Right lobe of liver (tissue), 6 donors: ENCODE measurements at regions not wholly inside any gene's neighbourhood (a gene's known extent, or its start where the extent isn't known, plus 50 kb on each side); places are given as distances from the start of the nearest gene placed in this dataset.
"Not testable (repeated sequence)": the region's sequence is repeated elsewhere in the genome, so short reads cannot be mapped to it uniquely, and the experiment has no call there.

Source experiments
- ATAC-seq, 4 donors: fragments of 200-7000 bp; cut with Tn5 transposase; one replicate each; pipeline ENCODE4 v1.9.1; 2020; ENCODE audit warnings: mild to moderate bottlenecking in 4 of 4, moderate library complexity in 4 of 4
- DNase-seq, 3 donors: peaks; one replicate each; pipeline ENCODE4 v3.0.0-alpha.2; 2020
- H3K27ac ChIP-seq, 3 donors: fragments of 200-600 bp; one replicate each; pipeline ENCODE4 v1.8.0; 2022
- H3K27me3 ChIP-seq, 2 donors: fragments of 200-600 bp; one replicate each; pipeline ENCODE4 v1.8.0; 2022
- H3K36me3 ChIP-seq, 4 donors: fragments of 200-600 bp; sonication (generic) in 1 of 4; one replicate each; pipeline versions ENCODE4 v1.5.1 to v1.8.0; 2017 to 2022; ENCODE audit warnings: control low read depth in 1 of 4
- H3K4me1 ChIP-seq, 4 donors: fragments of 200-600 bp; sonication (generic) in 1 of 4; one replicate each; pipeline versions ENCODE4 v1.5.1 to v1.8.0; 2017 to 2022; ENCODE audit warnings: control low read depth in 1 of 4
- H3K4me3 ChIP-seq, 3 donors: fragments of 200-600 bp; one replicate each; pipeline ENCODE4 v1.8.0; 2022
- H3K9me3 ChIP-seq, 4 donors: fragments of 200-600 bp; sonication (generic) in 1 of 4; one replicate each; pipeline versions ENCODE4 v1.5.1 to v1.8.0; 2017 to 2022; ENCODE audit warnings: control low read depth in 1 of 4
- CTCF ChIP-seq, 4 donors: fragments of 200-600 bp in 3 of 4; fragments of 450-650 bp in 1 of 4; IDR thresholded peaks; one replicate each; pipeline versions ENCODE4 v1.5.1 to v1.8.0; 2016 to 2022; ENCODE audit warnings: antibody characterized with exemption in 4 of 4, mild to moderate bottlenecking in 2 of 4
- POLR2A ChIP-seq: fragments of 450-650 bp; IDR thresholded peaks from one replicate; pipeline ENCODE4 v1.6.1; 2017; ENCODE audit warnings: antibody characterized with exemption, mild to moderate bottlenecking
- WGBS: methylation state at CpG from one replicate; pipeline ENCODE4 v1.1.6; 2018; ENCODE audit warnings: low coverage, low lambda C conversion rate; ENCODE audit not compliant: insufficient coverage; ENCODE audit errors: missing lambda C conversion rate; 5-methylcytosine and 5-hydroxymethylcytosine counted together
- intact Hi-C, 2 donors: fragments of 100-400 bp; cut with DNase I; formaldehyde crosslinking; loops; one replicate each; pipeline versions ENCODE4 v1.11.2 to v1.14.1; 2022
- donor health status: DM: no; HTN: yes; CAD: no.
- donor health status: DM: no; HTN: no; CAD: no.
- donor health status: DM: no; HTN: no; CAD: no.
- donor health status: DM: no; HTN: yes; CAD: no.
- donor health status: DM: no; HTN: yes; CAD: no.

DNA sequence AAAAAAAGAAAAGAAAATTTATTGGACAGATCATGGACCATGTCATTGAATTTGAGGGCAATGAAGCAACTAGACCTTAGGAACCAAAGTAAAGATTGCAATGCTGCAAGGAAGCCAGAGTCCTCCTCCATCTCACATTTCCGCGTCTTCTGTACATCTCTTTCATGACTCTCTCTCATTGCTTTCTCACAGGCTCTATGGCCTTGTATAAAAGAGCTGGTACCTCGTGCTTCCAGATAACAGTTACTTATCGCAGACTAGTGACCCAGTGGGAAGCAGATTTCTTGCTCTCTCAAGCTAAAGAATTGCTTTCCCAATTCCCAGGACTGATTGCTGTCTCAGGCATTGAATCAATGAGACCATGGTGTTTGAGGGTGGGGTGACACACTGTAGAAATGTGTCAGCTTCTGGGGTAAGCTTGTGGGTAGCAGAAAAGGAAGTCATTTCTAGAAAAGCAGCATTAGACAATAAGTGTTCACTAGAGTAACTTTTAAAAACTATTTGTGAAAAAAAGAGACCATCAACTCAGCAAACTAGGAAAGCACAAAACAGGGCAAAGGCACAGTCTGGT lies 635.3 kb downstream of the UTRN start:
- Histone ChIP-seq H3K9me3 (no peaks in the 10 kb centered on the region), H3K27ac (peak overlapping the region; percentile 40 to 83 (median 71)), H3K4me1 (peaks cover 0 to 32% (median 13%) of the 10 kb centered on the region in 4 donors), H3K36me3 (no peaks in the 10 kb centered on the region), H3K27me3 (no peaks in the 10 kb centered on the region), H3K4me3 (no peak overlapping the region)
- TF ChIP-seq CTCF (IDR thresholded peaks at IDR 0.05), result no peak
- TF ChIP-seq POLR2A, result no peak
- DNase-seq (no peak), ATAC-seq (no peak)
- 49% methylated on average over 4 of the region's 4 CpGs for WGBS
- intact Hi-C loops, result no loop called here

- TF ChIP-seq CTCF (IDR thresholded peaks at IDR 0.05), result no peak
- TF ChIP-seq POLR2A, result no peak
- H3K27me3 ChIP-seq, result no peaks in the 10 kb centered on the region
- H3K27ac ChIP-seq, result peak overlapping the region; percentile 40 to 83 (median 71)
- DNase-seq (peak in 2 of 3 donors; percentile 20 to 57), ATAC-seq (peak; percentile 82 to 92 (median 85))
- no peaks in the 10 kb centered on the region for H3K9me3 ChIP-seq
- WGBS, result 23% methylated on average over 5 of the region's 6 CpGs
- intact Hi-C loops, result no loop called here
- no peaks in the 10 kb centered on the region for H3K36me3 ChIP-seq
- H3K4me1 ChIP-seq, result peaks cover 0 to 32% (median 13%) of the 10 kb centered on the region in 4 donors
- no peak overlapping the region for H3K4me3 ChIP-seq
Measured at GRCh38 chr6:144921206-144921975, 636.3 kb downstream of the UTRN start.

GRCh38 chr6:144922120-144922722 lies 637.1 kb downstream of the UTRN start:
- no peaks in the 10 kb centered on the region for H3K27me3 ChIP-seq
- H3K4me1 ChIP-seq, result peaks cover 0 to 32% (median 13%) of the 10 kb centered on the region in 4 donors
- no peak overlapping the region for H3K4me3 ChIP-seq
- peak; percentile 70 to 84 (median 79) for ATAC-seq
- peak overlapping the region in 2 of 3 donors; percentile 54 to 57 for H3K27ac ChIP-seq
- peak in 2 of 3 donors; percentile 55 to 72 for DNase-seq
- intact Hi-C loops, result no loop called here
- 68% methylated on average over 3 of the region's 3 CpGs for WGBS
- no peaks in the 10 kb centered on the region for H3K36me3 ChIP-seq
- no peak for TF ChIP-seq POLR2A
- no peak for TF ChIP-seq CTCF (IDR thresholded peaks at IDR 0.05)
- no peaks in the 10 kb centered on the region for H3K9me3 ChIP-seq

DNA sequence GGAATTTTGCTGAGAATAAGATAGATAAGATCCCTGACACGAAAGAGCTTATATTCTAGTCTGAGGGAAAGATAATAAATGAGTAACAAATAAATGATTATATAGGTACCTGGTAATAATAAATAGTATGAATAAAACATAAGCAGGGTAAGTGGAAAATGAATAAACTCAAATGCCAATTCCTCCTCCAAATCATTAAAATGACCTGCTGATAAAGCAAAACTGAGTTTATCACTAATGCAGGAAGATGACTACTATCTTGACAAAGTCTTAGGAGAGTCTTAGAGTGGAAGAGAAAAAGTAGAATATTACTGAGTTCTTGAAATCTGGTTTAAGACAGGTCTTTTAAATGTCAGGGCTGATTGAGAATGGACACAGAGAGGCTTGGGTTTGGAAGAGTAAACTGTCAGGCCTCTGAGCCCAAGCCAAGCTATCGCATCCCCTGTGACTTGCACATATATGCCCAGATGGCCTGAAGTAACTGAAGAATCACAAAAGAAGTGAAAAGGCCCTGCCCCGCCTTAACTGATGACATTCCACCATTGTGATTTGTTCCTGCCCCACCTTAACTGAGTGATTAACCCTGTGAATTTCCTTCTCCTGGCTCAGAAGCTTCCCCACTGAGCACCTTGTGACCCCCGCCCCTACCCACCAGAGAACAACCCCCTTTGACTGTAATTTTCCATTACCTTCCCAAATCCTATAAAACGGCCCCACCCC lies 637.8 kb downstream of the UTRN start:
- intact Hi-C loops, ATAC-seq, H3K36me3 ChIP-seq, DNase-seq, H3K9me3 ChIP-seq, H3K27me3 ChIP-seq, H3K4me3 ChIP-seq: not testable (repeated sequence)
- WGBS, result 81% methylated on average over 3 of the region's 5 CpGs
- H3K4me1 ChIP-seq, result peaks cover 0 to 32% (median 13%) of the 10 kb centered on the region in 4 donors
- peak overlapping the region in 1 of 3 donors; percentile 54 for H3K27ac ChIP-seq

DNA sequence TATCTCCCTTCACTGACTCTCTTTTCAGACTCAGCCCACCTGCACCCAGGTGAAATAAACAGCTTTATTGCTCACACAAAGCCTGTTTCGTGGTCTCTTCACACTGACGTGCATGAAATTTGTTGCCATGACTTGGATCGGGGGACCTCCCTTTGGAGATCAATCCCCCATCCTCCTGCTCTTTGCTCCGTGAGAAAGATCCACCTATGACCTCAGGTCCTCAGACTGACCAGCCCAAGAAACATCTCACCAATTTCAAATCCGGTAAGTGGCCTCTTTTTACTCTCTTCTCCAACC lies 638.3 kb downstream of the UTRN start:
- DNase-seq, H3K27me3 ChIP-seq, intact Hi-C loops, H3K36me3 ChIP-seq, H3K27ac ChIP-seq, H3K9me3 ChIP-seq, H3K4me3 ChIP-seq, ATAC-seq: not testable (repeated sequence)
- 90% methylated on average over 5 of the region's 5 CpGs for WGBS
- peaks cover 0 to 32% (median 13%) of the 10 kb centered on the region in 4 donors for H3K4me1 ChIP-seq
